ENCODE measurements at regions not wholly inside any gene's neighbourhood (a gene's known extent, or its start where the extent isn't known, plus 50 kb on each side); places are given as distances from the start of the nearest gene placed in this dataset.

- ChIA-PET POLR2A (no interaction called here), CTCF (ENCODE audit: low intra/inter-chr PET ratio, low total read pairs) (no interaction called here)
- H3K9ac ChIP-seq (ENCODE audit: insufficient read depth, low read depth, low read length), result no peak overlapping the region
- H4K20me1 ChIP-seq (ENCODE audit: insufficient read depth, low read length), result no peaks in the 10 kb centered on the region
- 49% methylated on average over 13 of the region's 13 CpGs for WGBS (ENCODE audit: low lambda C conversion rate)
- BruUV-seq (replicated peaks), result no TSS peak
- H3K9me3 ChIP-seq (ENCODE audit: low read length), result no peaks in the 10 kb centered on the region
- intact Hi-C loops (cut with micrococcal nuclease; ENCODE audit: unreplicated experiment) (no loop called here), in situ Hi-C loops (cut with HindIII; ENCODE audit: extremely low pct_ligation_motif_present, low pct_unique_long_range_greater_than_20kb) (no loop called here)
- H3K27me3 ChIP-seq (ENCODE audit: control insufficient read depth in 1 of 2, insufficient read depth in 2 of 2, low read length in 2 of 2), result peaks cover 0 to 16% of the 10 kb centered on the region in 2 experiments; a peak in 3 of 5 replicates
- H3K36me3 ChIP-seq (replicated peaks in 1 of 2; ENCODE audit: control insufficient read depth in 1 of 2, insufficient read depth in 2 of 2, low read length in 2 of 2), result no peaks in the 10 kb centered on the region
- no peak overlapping the region for H3K4me3 ChIP-seq (replicated peaks in 1 of 3; ENCODE audit: insufficient read depth in 1 of 3, low read depth in 2 of 3, low read length in 3 of 3)
- H3K27ac ChIP-seq (ENCODE audit: extremely low read length, insufficient read depth, low read length), result no peak overlapping the region
- H3K4me2 ChIP-seq (ENCODE audit: low read depth, low read length), result no peak overlapping the region
- no peaks in the 10 kb centered on the region for H3K79me2 ChIP-seq (ENCODE audit: insufficient read depth, low read length)
- no peaks in the 10 kb centered on the region for H3K4me1 ChIP-seq (ENCODE audit: insufficient read depth, low read length)
- TF ChIP-seq ZNF484 (CRISPR knock-in tag; IDR thresholded peaks at IDR 0.05; ENCODE audit: borderline replicate concordance, low read depth) (no peak), ASH2L (IDR thresholded peaks at IDR 0.05; ENCODE audit: insufficient read length, low read depth, low read length) (no peak), ZNF790 (CRISPR knock-in tag; IDR thresholded peaks at IDR 0.05; ENCODE audit: borderline replicate concordance) (no peak), CCDC6 (CRISPR knock-in tag; IDR thresholded peaks at IDR 0.05) (no peak)
- no peak for ATAC-seq
- no peak for FAIRE-seq
- DNase-seq (ENCODE audit: low spot score), result no peak
- H2AFZ ChIP-seq (ENCODE audit: low read length), result no peak overlapping the region
These were observed 331.9 kb downstream of the ACTR3B start for GRCh38 chr7:153091477-153091876.

GRCh38 chr7:153097511-153098201 lies 338.1 kb downstream of the ACTR3B start:
- in situ Hi-C loops (cut with HindIII; ENCODE audit: extremely low pct_ligation_motif_present, low pct_unique_long_range_greater_than_20kb) (no loop called here), intact Hi-C loops (cut with micrococcal nuclease; ENCODE audit: unreplicated experiment) (no loop called here)
- ATAC-seq (no peak), FAIRE-seq (no peak), DNase-seq (ENCODE audit: low spot score) (no peak)
- CTCF ChIA-PET (ENCODE audit: low intra/inter-chr PET ratio, low total read pairs), result no interaction called here
- no peak overlapping the region for H3K4me2 ChIP-seq (ENCODE audit: low read depth, low read length)
- no peak overlapping the region for H3K4me3 ChIP-seq (replicated peaks in 1 of 3; ENCODE audit: insufficient read depth in 1 of 3, low read depth in 2 of 3, low read length in 3 of 3)
- H4K20me1 ChIP-seq (ENCODE audit: insufficient read depth, low read length), result no peaks in the 10 kb centered on the region
- H3K27ac ChIP-seq (ENCODE audit: extremely low read length, insufficient read depth, low read length), result no peak overlapping the region
- H3K36me3 ChIP-seq (replicated peaks in 1 of 2; ENCODE audit: control insufficient read depth in 1 of 2, insufficient read depth in 2 of 2, low read length in 2 of 2), result no peaks in the 10 kb centered on the region
- H3K79me2 ChIP-seq (ENCODE audit: insufficient read depth, low read length), result no peaks in the 10 kb centered on the region
- H3K9me3 ChIP-seq (ENCODE audit: low read length), result no peaks in the 10 kb centered on the region
- no peaks in the 10 kb centered on the region for H3K4me1 ChIP-seq (ENCODE audit: insufficient read depth, low read length)
- POLR2A ChIA-PET, result no interaction called here
- H2AFZ ChIP-seq (ENCODE audit: low read length), result no peak overlapping the region
- peaks cover 0 to 11% of the 10 kb centered on the region in 2 experiments; a peak in 3 of 5 replicates for H3K27me3 ChIP-seq (ENCODE audit: control insufficient read depth in 1 of 2, insufficient read depth in 2 of 2, low read length in 2 of 2)
- no TSS peak for BruUV-seq (replicated peaks)
- WGBS (ENCODE audit: low lambda C conversion rate), result 14% methylated on average over 8 of the region's 8 CpGs
- H3K9ac ChIP-seq (ENCODE audit: insufficient read depth, low read depth, low read length), result no peak overlapping the region
- TF ChIP-seq PAX8 (CRISPR knock-in tag; IDR thresholded peaks at IDR 0.05; ENCODE audit: borderline replicate concordance), result no peak
- TF ChIP-seq ZNF775 (CRISPR knock-in tag; IDR thresholded peaks at IDR 0.05; ENCODE audit: borderline replicate concordance), result no peak
- TF ChIP-seq TOE1 (CRISPR knock-in tag; IDR thresholded peaks at IDR 0.05), result no peak
- no peak for TF ChIP-seq SP5 (CRISPR knock-in tag; IDR thresholded peaks at IDR 0.05; ENCODE audit: borderline replicate concordance, low read depth)
- no peak for TF ChIP-seq CEBPG (CRISPR knock-in tag; IDR thresholded peaks at IDR 0.05)
- no peak for TF ChIP-seq THAP9 (CRISPR knock-in tag; IDR thresholded peaks at IDR 0.05; ENCODE audit: borderline replicate concordance)
- no peak for TF ChIP-seq HDAC6 (IDR thresholded peaks at IDR 0.05; ENCODE audit: low read depth, low read length)
- TF ChIP-seq FOXA1 (IDR thresholded peaks at IDR 0.05), result no peak
- TF ChIP-seq FOXA1 (CRISPR knock-in tag; IDR thresholded peaks at IDR 0.05), result no peak
- TF ChIP-seq ADNP (CRISPR knock-in tag; IDR thresholded peaks at IDR 0.05), result no peak
- TF ChIP-seq GFI1 (CRISPR knock-in tag; IDR thresholded peaks at IDR 0.05; ENCODE audit: borderline replicate concordance), result no peak
- no peak for TF ChIP-seq KLF15 (CRISPR knock-in tag; IDR thresholded peaks at IDR 0.05; ENCODE audit: borderline replicate concordance)
- TF ChIP-seq ISL2 (CRISPR knock-in tag; IDR thresholded peaks at IDR 0.05), result no peak
- no peak for TF ChIP-seq SIN3B (IDR thresholded peaks at IDR 0.05; ENCODE audit: low read length)
- TF ChIP-seq SIX4 (CRISPR knock-in tag; IDR thresholded peaks at IDR 0.05), result no peak
